PFSK-1 (cell line): ENCODE measurements at regions not wholly inside any gene's neighbourhood (a gene's known extent, or its start where the extent isn't known, plus 50 kb on each side); places are given as distances from the start of the nearest gene placed in this dataset.

Experiments used
- FOXP2 ChIP-seq: optimal IDR thresholded peaks from 2 replicates; pipeline ENCODE3; 2011; ENCODE audit warnings: borderline replicate concordance, control low read depth, inconsistent platforms; ENCODE audit not compliant: insufficient read depth; ENCODE audit errors: extremely low read length, extremely low read depth
- POLR2AphosphoS5 ChIP-seq: IDR thresholded peaks from 2 replicates; pipeline ENCODE4 v1.6.1; 2012; ENCODE audit warnings: low read depth, mild to moderate bottlenecking, control low read depth, low read length, moderate library complexity
- SIN3A ChIP-seq: IDR thresholded peaks from 2 replicates; pipeline ENCODE4 v1.6.1; 2012; ENCODE audit warnings: mild to moderate bottlenecking, low read length, moderate library complexity, borderline replicate concordance; ENCODE audit not compliant: insufficient read depth
- TAF1 ChIP-seq: IDR thresholded peaks from 2 replicates; pipeline ENCODE4 v1.6.1; 2012; ENCODE audit warnings: low read length, control low read depth, borderline replicate concordance; ENCODE audit not compliant: insufficient read depth
- TF ChIP-seq, protein P1 (sequence below), 2 experiments: IDR thresholded peaks; 2 replicates each; pipeline versions ENCODE4 v1.6.1 to v1.8.0; 2011 to 2012; ENCODE audit warnings: low read depth in 2 of 2, low read length in 2 of 2, control low read depth in 1 of 2, inconsistent platforms in 1 of 2, mild to moderate bottlenecking in 1 of 2, moderate library complexity in 1 of 2; ENCODE audit not compliant: insufficient read depth in 1 of 2

DNA sequence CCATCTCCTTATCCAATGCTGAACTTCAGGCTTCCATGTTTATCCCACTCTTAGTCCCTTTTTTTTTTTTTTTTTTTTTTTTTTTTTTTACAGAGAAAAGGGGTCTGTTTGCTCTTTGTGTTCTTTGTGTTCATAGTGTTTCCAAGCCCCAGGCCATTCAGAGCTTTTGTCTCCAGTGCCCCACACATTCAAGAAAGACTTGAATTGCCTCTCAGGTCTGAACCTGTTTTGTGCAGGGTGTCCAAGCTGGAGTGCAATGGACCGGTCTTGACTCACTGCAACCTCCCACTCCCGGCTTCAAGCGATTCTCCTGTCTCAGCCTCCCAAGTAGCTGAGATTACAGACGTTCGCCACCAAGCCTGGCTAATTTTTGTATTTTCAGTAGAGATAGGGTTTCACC is 191.2 kb downstream of the PALM2AKAP2 start:
- TF ChIP-seq POLR2AphosphoS5: no peak
- TF ChIP-seq FOXP2: no peak
- TF ChIP-seq, protein P1, sequence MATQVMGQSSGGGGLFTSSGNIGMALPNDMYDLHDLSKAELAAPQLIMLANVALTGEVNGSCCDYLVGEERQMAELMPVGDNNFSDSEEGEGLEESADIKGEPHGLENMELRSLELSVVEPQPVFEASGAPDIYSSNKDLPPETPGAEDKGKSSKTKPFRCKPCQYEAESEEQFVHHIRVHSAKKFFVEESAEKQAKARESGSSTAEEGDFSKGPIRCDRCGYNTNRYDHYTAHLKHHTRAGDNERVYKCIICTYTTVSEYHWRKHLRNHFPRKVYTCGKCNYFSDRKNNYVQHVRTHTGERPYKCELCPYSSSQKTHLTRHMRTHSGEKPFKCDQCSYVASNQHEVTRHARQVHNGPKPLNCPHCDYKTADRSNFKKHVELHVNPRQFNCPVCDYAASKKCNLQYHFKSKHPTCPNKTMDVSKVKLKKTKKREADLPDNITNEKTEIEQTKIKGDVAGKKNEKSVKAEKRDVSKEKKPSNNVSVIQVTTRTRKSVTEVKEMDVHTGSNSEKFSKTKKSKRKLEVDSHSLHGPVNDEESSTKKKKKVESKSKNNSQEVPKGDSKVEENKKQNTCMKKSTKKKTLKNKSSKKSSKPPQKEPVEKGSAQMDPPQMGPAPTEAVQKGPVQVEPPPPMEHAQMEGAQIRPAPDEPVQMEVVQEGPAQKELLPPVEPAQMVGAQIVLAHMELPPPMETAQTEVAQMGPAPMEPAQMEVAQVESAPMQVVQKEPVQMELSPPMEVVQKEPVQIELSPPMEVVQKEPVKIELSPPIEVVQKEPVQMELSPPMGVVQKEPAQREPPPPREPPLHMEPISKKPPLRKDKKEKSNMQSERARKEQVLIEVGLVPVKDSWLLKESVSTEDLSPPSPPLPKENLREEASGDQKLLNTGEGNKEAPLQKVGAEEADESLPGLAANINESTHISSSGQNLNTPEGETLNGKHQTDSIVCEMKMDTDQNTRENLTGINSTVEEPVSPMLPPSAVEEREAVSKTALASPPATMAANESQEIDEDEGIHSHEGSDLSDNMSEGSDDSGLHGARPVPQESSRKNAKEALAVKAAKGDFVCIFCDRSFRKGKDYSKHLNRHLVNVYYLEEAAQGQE (IDR thresholded peaks at IDR 0.05; ENCODE audit: insufficient read depth in 1 of 2, low read depth in 2 of 2, low read length in 2 of 2): no peak
- TF ChIP-seq SIN3A: no peak
- no peak for TF ChIP-seq TAF1

DNA sequence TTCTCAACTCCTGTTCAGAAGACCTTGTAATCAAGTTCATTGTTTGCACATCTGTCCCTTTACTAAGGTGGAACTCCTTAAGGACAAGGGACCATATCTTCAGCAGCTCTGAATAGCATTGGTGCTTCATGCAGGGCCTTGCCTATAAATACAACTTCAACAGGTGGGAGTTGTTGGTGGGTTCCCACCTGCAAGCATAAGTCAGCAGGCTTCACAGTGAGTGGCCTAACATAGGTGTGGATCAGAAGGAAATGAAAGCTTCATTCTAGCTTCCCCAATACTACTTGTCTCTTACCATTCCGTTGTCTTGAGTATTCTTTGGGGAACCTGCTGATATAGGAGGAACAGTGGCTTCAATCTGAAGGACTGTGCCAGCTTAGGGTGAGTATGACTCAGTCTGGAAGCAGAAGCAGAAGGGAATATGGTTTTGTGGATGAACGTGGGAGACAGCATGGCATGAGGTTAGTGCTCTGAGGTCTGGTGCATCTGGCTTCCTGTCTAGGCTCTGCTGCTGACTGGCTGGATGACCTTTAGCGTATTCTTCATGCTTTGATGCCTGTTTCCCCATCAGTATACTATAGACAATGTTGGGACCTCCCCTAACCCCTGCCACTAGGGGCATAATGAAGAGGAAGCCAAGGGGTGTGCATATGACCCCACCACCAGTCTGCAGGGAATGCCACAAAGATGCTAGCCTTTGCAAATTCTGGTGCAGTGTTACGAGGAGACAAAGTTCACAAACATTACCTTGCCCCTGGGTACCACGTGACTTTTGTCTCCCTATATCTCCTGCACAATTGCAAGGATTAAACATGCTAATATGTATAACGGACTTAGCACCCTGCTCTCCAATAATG is 192.3 kb downstream of the PALM2AKAP2 start:
- TF ChIP-seq TAF1: no peak
- no peak for TF ChIP-seq FOXP2
- TF ChIP-seq POLR2AphosphoS5: no peak
- no peak for TF ChIP-seq SIN3A

DNA sequence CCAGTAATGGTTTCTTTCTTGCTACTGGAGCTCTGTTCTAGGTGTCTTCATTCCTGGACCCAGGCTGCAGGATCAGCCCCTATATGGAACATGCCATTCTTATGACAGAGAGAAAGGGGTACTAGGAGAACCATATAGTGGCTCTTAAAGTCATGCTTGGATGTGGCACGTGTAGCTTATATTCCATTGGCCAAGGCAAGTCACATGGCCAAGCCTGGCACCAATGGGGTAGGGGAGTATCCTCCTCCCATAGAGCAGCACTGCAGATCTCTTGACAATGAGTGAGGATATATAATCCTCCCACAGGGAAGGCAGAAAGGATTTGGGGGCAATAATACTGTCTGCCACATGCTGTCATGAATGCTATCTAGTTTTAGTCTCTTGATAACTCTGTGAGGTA is 193.3 kb downstream of the PALM2AKAP2 start:
- TF ChIP-seq FOXP2 (no peak), SIN3A (no peak), TAF1 (no peak), POLR2AphosphoS5 (no peak)
- TF ChIP-seq, protein P1 (IDR thresholded peaks at IDR 0.05; ENCODE audit: insufficient read depth in 1 of 2, low read depth in 2 of 2, low read length in 2 of 2): no peak

DNA sequence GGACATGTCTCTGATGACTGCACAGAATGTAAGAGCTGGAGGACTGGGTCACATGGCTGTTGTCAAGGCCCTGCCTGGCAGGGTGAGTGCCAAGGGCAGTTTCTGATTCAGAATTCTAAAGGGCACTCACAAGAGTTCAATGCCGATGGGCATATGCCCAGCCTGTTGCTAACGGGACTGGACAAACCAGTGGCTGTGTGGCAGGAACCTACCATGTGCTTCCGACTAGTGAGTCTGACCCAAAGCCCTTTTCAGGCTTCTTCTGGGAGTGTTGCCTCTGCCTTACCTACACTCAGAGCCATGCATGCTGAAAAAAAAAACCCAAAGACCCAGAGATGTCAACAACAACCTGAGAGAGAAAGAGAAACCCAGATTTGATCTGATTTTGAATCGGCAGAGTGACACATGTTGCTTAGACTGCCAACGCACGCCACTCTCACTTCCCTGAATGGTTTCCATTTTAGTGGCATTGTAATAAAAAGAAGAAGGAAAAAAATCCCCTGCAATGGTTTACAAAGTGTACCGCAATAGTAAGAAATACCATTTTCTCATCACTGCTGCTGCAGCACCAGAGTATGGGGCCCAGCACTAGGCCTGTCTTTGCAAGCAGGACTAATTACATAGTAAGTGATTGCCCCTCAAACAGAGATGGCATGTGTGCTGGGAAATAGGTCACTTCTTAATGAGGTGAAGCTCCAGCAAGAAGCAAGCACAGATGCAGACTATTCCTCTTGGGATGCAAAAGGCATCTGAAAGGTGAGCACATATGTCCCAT is 194.3 kb downstream of the PALM2AKAP2 start:
- TF ChIP-seq FOXP2 (no peak), POLR2AphosphoS5 (no peak), SIN3A (no peak), TAF1 (no peak)
- TF ChIP-seq, protein P1 (IDR thresholded peaks at IDR 0.05; ENCODE audit: insufficient read depth in 1 of 2, low read depth in 2 of 2, low read length in 2 of 2): no peak

DNA sequence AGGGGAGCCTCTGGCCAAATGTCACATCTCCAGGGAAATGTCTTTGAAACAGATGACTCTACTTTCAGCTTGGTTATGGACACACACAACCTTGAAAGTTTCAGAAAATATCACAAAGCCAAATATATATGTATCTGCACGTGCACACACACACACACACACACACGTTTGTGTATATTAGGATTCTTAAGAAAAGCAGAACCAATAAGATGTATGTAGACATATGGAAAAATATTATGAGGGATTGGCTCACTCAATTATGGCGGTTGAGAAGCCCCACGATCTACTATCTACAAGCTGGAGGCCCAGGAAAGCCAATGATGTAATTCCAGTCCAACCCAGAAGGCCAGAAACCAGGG is 194.9 kb downstream of the PALM2AKAP2 start:
- TF ChIP-seq FOXP2: no peak
- TF ChIP-seq, protein P1 (IDR thresholded peaks at IDR 0.05; ENCODE audit: insufficient read depth in 1 of 2, low read depth in 2 of 2, low read length in 2 of 2): no peak
